ENCODE measurements at regions not wholly inside any gene's neighbourhood (a gene's known extent, or its start where the extent isn't known, plus 50 kb on each side); places are given as distances from the start of the nearest gene placed in this dataset.
A peak's percentile ranks its signal among the peaks of the same experiment; 100 is the strongest.

DNA sequence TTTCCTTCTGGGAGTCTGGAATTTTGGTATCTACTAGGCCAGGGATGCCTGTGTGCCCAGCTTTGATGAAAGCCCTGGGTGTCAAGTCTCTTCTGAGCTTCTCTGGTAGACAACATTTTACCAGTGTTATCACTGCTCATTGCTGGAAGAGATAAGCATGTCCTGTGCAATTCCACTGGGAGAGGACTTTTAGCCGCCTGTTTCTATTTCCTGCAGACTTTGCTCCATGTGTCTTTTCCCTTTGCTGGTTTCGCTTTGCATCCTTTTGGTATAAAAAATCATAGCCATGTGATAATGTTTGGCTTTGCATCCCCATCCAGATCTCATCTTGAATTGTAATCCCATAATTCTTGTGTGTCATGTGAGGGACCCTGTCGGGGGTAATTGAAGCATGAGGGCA lies 163.2 kb downstream of the SLC28A3 start:
- DNase-seq (ENCODE audit: low read depth): no peak

DNA sequence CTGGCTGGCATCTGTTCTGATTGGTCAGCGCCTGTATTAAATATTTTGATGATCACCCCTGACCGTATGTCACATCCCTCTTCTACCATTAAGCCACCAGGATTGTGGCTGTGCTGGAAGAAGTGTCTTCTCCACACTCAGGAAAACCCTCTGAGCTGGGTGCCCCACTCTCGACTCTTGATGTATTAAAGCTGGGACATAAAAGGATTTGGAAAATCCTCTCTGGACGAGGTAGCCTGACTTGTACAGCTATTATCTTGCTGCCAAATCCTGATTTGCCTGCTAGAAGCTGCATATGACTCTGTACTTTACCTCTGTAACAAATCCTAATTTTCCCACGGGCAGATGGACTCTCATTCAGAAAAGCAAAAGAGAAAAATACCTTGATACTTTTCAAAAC lies 161.0 kb downstream of the SLC28A3 start:
- no peak for DNase-seq (ENCODE audit: low read depth)

- peak; percentile 38 for DNase-seq (ENCODE audit: low read depth)
Measured at GRCh38 chr9:84187090-84187489, 153.5 kb downstream of the SLC28A3 start.

DNA sequence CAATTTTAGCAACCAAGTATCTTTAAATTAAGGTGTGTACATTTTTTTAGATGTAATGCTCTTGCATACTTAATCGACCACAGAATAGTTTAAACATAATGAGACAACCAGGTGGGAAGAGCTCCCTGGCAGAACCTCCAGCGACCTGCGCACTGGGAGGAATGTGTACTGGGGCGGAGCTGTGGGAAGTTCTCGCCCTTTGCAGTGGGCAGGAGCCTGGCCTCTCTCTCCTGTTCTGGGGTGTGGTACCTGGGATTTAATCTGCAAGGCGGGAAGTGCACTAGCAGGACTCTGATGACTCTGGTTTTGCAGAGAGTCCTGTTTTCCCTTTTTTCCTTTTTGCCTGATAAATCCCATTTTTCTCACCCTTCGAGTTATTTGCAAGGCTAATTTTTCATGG lies 150.7 kb downstream of the SLC28A3 start:
- DNase-seq (ENCODE audit: low read depth): no peak

DNA sequence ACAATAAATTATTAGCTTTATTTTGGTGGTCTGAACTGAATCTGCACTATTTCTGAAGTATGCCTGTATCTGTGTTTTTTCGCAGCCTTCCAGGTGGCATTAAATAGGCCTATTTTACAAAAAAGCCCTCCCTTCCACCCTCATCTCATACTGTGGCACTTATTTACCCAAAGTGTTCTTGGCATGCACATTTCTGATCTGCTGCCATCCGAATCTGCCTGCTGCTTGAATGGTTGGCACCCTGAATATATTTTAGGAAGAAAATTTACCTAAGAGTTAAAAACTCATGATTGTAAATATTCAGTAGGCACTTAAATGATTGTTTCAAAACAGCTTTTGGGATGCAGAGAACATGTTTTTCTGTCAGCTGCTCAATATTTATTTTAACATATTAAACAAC lies 150.1 kb downstream of the SLC28A3 start:
- DNase-seq (ENCODE audit: low read depth): no peak

DNA sequence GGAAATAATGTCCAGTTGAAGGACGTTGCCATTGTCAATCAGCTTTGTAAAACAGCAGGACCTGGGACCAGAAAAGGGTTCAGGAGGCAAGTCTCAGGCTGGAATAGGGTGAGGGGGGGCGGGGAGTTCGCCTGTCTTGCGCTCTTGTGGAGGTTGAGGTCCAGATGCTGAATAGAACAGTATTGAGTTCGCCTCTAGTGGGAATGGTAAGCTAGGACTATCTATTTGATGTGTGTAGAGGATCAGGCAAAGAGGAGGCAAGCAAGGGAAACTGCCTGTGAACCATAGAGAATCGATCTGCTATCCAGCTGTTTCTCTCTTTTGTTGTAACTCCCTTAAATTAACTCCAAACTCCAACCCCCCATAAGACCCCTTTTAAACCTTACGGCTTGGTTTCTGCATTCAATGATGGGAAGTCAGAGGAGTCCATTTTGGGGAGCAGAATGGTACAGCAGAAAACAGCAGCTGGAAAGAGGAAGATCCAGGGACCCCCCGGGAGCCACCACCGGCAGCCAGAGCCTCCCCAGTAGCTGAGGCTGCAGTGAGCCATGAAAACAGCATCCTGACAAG lies 133.7 kb downstream of the SLC28A3 start:
- DNase-seq (ENCODE audit: low read depth): no peak

GRCh38 chr9:84207491-84207951 lies 133.0 kb downstream of the SLC28A3 start:
- DNase-seq (ENCODE audit: low read depth): no peak

DNA sequence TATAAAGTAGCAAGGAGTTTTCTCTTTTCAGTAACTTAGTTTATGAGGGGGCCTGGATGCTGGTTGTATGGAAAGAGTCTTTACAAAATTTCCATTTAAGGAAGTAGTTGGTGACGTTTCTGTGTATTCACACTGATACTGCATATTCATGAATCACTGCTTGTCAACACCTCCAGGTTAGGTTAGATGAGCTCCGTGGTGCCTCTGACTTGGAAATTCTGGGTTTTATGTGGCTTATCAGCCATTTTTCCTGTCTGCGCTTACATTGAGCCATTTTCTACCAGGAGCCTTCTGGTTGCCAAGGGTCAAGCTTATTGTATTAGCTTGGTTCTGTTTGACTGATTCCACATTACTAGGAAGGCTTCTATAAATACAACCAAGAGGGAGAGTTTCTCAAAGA lies 128.3 kb downstream of the SLC28A3 start:
- peak; percentile 8 for DNase-seq (ENCODE audit: low read depth)

GRCh38 chr9:84212982-84213381 lies 127.6 kb downstream of the SLC28A3 start:
- DNase-seq (ENCODE audit: low read depth): no peak

DNA sequence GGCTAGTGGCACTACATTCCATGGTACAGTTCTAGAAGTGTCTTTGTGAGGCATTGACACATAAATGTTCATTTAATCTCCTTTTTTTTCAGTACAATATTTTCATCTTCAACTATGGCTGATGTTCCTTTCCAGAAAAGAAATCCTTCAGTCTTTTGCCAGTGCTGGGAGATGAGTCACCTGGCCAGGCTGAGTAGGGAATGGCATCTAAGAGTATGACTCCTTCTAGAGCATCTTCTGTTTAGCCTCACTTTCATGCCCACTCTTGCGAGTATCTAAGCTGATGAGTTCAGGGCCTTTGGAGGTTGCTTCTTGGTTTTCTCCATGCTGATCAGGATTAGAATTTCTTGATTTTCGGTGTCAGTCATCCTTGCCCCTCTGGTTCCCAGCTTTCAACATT lies 124.4 kb downstream of the SLC28A3 start:
- peak; percentile 32 for DNase-seq (ENCODE audit: low read depth)

DNA sequence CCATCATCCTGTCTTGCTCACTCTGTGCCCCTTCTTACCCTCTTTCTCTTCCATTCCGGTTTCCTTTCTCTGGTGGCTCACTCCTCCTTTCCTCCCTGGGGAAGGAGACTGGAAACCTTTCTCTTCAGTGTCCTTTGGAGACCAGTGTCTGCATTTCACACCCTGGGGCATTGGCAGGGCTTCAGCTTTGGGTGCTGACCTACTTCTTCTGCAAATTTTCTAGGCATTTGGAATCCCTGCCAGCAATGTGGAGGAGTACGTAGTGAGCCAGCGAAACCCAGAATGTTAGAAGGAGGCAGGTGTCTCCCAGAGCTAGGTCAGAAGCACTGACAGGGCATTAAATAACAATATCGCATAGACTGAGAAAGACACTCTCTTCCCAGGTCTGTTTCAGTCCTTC lies 122.2 kb downstream of the SLC28A3 start:
- no peak for DNase-seq (ENCODE audit: low read depth)

- no peak for DNase-seq (ENCODE audit: low read depth)
Measured at GRCh38 chr9:84224246-84224645, 116.3 kb downstream of the SLC28A3 start.

Measured in amniotic epithelial cell (primary cell).